ENCODE measurements at regions not wholly inside any gene's neighbourhood (a gene's known extent, or its start where the extent isn't known, plus 50 kb on each side); places are given as distances from the start of the nearest gene placed in this dataset.

GRCh38 chr18:64699081-64699480 lies 550.2 kb upstream of the LINC00305 start:
- Histone ChIP-seq H3K4me1 (no peaks in the 10 kb centered on the region), H3K27ac (no peak overlapping the region), H3K4me3 (no peak overlapping the region), H3K9me3 (no peaks in the 10 kb centered on the region), H3K27me3 (no peaks in the 10 kb centered on the region), H3K36me3 (no peaks in the 10 kb centered on the region)
- no peak for TF ChIP-seq POLR2AphosphoS5 (IDR thresholded peaks at IDR 0.05)
- TF ChIP-seq, protein P1, sequence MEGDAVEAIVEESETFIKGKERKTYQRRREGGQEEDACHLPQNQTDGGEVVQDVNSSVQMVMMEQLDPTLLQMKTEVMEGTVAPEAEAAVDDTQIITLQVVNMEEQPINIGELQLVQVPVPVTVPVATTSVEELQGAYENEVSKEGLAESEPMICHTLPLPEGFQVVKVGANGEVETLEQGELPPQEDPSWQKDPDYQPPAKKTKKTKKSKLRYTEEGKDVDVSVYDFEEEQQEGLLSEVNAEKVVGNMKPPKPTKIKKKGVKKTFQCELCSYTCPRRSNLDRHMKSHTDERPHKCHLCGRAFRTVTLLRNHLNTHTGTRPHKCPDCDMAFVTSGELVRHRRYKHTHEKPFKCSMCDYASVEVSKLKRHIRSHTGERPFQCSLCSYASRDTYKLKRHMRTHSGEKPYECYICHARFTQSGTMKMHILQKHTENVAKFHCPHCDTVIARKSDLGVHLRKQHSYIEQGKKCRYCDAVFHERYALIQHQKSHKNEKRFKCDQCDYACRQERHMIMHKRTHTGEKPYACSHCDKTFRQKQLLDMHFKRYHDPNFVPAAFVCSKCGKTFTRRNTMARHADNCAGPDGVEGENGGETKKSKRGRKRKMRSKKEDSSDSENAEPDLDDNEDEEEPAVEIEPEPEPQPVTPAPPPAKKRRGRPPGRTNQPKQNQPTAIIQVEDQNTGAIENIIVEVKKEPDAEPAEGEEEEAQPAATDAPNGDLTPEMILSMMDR (IDR thresholded peaks at IDR 0.05), result no peak
- TF ChIP-seq POLR2A (IDR thresholded peaks at IDR 0.05), result no peak
- no peak for DNase-seq (ENCODE audit: low spot score in 2 of 2)
- intact Hi-C loops (cut with DNase I; ENCODE audit: low total_unique reads), result no loop called here

GRCh38 chr18:64695851-64696553 lies 547.1 kb upstream of the LINC00305 start:
- no peak for DNase-seq (ENCODE audit: low spot score in 2 of 2)
- H3K27ac ChIP-seq, result no peak overlapping the region
- no peak overlapping the region for H3K4me3 ChIP-seq
- no peaks in the 10 kb centered on the region for H3K4me1 ChIP-seq
- H3K36me3 ChIP-seq, result no peaks in the 10 kb centered on the region
- TF ChIP-seq POLR2A (IDR thresholded peaks at IDR 0.05) (no peak), POLR2AphosphoS5 (IDR thresholded peaks at IDR 0.05) (no peak)
- TF ChIP-seq, protein P1 (IDR thresholded peaks at IDR 0.05), result no peak
- no peaks in the 10 kb centered on the region for H3K9me3 ChIP-seq
- no peaks in the 10 kb centered on the region for H3K27me3 ChIP-seq
- intact Hi-C loops (cut with DNase I; ENCODE audit: low total_unique reads), result no loop called here

- intact Hi-C loops (cut with DNase I; ENCODE audit: low total_unique reads), result no loop called here
- DNase-seq (ENCODE audit: low spot score in 2 of 2), result no peak
- H3K4me1 ChIP-seq, result no peaks in the 10 kb centered on the region
- TF ChIP-seq POLR2A (IDR thresholded peaks at IDR 0.05), result no peak
- TF ChIP-seq, protein P1 (IDR thresholded peaks at IDR 0.05), result no peak
- TF ChIP-seq POLR2AphosphoS5 (IDR thresholded peaks at IDR 0.05), result no peak
- no peak overlapping the region for H3K27ac ChIP-seq
- H3K9me3 ChIP-seq, result no peaks in the 10 kb centered on the region
- no peaks in the 10 kb centered on the region for H3K36me3 ChIP-seq
- no peaks in the 10 kb centered on the region for H3K27me3 ChIP-seq
- no peak overlapping the region for H3K4me3 ChIP-seq
Observed at GRCh38 chr18:64693766-64694165, 544.9 kb upstream of the LINC00305 start.

DNA sequence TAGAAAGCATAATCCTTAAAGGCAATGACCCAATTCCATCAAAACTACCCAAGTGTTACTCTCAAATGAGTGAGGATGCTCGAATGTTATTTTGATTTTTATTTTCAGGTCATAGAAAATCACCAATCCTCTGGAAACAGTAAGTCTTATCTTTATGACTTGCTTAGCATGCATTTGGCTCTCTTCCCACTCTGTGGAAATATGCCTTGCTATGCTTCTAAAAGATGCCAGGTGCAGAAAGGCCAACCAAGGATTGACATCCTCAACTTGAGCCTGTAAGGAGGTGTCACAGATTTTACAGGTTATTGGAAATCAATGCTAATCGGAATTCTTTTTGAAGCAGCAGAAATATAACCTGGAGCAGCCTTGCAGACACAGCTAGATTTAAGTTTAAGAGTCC lies 543.9 kb upstream of the LINC00305 start:
- no peak overlapping the region for H3K4me3 ChIP-seq
- no peaks in the 10 kb centered on the region for H3K9me3 ChIP-seq
- no peak for DNase-seq (ENCODE audit: low spot score in 2 of 2)
- no peaks in the 10 kb centered on the region for H3K27me3 ChIP-seq
- TF ChIP-seq POLR2AphosphoS5 (IDR thresholded peaks at IDR 0.05) (no peak), POLR2A (IDR thresholded peaks at IDR 0.05) (no peak)
- TF ChIP-seq, protein P1 (IDR thresholded peaks at IDR 0.05), result no peak
- H3K36me3 ChIP-seq, result no peaks in the 10 kb centered on the region
- intact Hi-C loops (cut with DNase I; ENCODE audit: low total_unique reads), result no loop called here
- no peak overlapping the region for H3K27ac ChIP-seq
- no peaks in the 10 kb centered on the region for H3K4me1 ChIP-seq

DNA sequence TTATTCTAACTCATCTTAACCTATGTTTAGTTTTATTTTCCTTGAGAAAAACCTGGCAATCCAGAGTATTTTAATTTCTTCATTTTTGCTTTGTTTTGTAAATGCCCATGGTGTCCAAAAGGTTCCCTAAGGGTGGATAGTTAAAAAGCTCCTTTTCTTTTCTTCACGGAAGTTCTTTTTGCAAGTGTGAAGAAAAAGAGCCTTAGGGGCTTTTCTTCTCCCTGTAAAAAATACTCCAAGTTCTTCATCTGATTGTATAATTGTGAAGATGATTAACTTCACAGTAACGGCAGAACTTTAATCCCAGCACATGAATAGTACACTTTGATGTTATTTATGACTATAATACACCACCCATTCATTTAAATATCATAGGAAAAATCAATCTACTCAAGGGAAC lies 530.2 kb upstream of the LINC00305 start:
- no peaks in the 10 kb centered on the region for H3K27me3 ChIP-seq
- no peak for DNase-seq (ENCODE audit: low spot score in 2 of 2)
- H3K9me3 ChIP-seq, result no peaks in the 10 kb centered on the region
- no peaks in the 10 kb centered on the region for H3K36me3 ChIP-seq
- intact Hi-C loops (cut with DNase I; ENCODE audit: low total_unique reads), result no loop called here
- H3K4me3 ChIP-seq, result no peak overlapping the region
- TF ChIP-seq, protein P1 (IDR thresholded peaks at IDR 0.05), result no peak
- TF ChIP-seq POLR2AphosphoS5 (IDR thresholded peaks at IDR 0.05), result no peak
- no peak for TF ChIP-seq POLR2A (IDR thresholded peaks at IDR 0.05)
- H3K27ac ChIP-seq, result no peak overlapping the region
- no peaks in the 10 kb centered on the region for H3K4me1 ChIP-seq
